Gastroesophageal sphincter (tissue), 4 donors: ENCODE measurements at regions not wholly inside any gene's neighbourhood (a gene's known extent, or its start where the extent isn't known, plus 50 kb on each side); places are given as distances from the start of the nearest gene placed in this dataset.

Experiments
- ATAC-seq: fragments of 150-250 bp; one replicate; pipeline ENCODE4 v1.9.1; 2016; ENCODE audit warnings: mild to moderate bottlenecking, moderate library complexity
- H3K27ac ChIP-seq, 4 donors: fragments of 200-600 bp; sonication (generic) in 3 of 4; 1 replicate in 3 of 4; 2 replicates in 1 of 4; pipeline ENCODE4 v1.5.1; 2016 to 2019
- H3K27me3 ChIP-seq: fragments of 200-600 bp; sonication (generic); one replicate; pipeline ENCODE4 v1.5.1; 2019
- H3K36me3 ChIP-seq, 2 donors: fragments of 200-600 bp; sonication (generic); one replicate each; pipeline ENCODE4 v1.5.1; 2019; ENCODE audit warnings: control low read depth in 1 of 2
- H3K4me1 ChIP-seq, 3 donors: fragments of 200-600 bp; sonication (generic); 1 replicate in 2 of 3; 2 replicates in 1 of 3; pipeline ENCODE4 v1.5.1; 2016 to 2019; ENCODE audit warnings: control low read depth in 2 of 3
- H3K4me3 ChIP-seq, 2 donors: fragments of 200-600 bp; sonication (generic); one replicate each; pipeline ENCODE4 v1.5.1; 2019; ENCODE audit warnings: mild to moderate bottlenecking in 1 of 2, moderate library complexity in 1 of 2
- H3K9me3 ChIP-seq, 3 donors: fragments of 200-600 bp; sonication (generic); one replicate each; pipeline ENCODE4 v1.5.1; 2017 to 2019; ENCODE audit warnings: control low read depth in 2 of 3
- EP300 ChIP-seq: sonication (generic); formaldehyde crosslinking; IDR thresholded peaks from one replicate; pipeline ENCODE4 v1.6.1; 2017; ENCODE audit warnings: antibody characterized with exemption, mild to moderate bottlenecking
- POLR2A ChIP-seq, 2 donors: fragments of 450-650 bp; IDR thresholded peaks; one replicate each; pipeline ENCODE4 v1.6.1; 2017; ENCODE audit warnings: antibody characterized with exemption in 2 of 2, mild to moderate bottlenecking in 2 of 2, moderate library complexity in 1 of 2
- POLR2AphosphoS5 ChIP-seq: sonication (generic); formaldehyde crosslinking; IDR thresholded peaks from one replicate; pipeline ENCODE4 v1.6.1; 2017; ENCODE audit warnings: antibody characterized with exemption
- WGBS, 2 donors: methylation state at CpG; one replicate each; pipeline ENCODE4 v1.1.5; 2018; ENCODE audit warnings: low coverage in 1 of 2; 5-methylcytosine and 5-hydroxymethylcytosine counted together
- TF ChIP-seq, protein P1 (sequence below), 4 experiments: fragments of 200-600 bp in 2 of 4; fragments of 450-650 bp in 2 of 4; sonication (generic) in 1 of 4; IDR thresholded peaks; one replicate each; pipeline ENCODE4 v1.5.1; 2017 to 2019; ENCODE audit warnings: antibody characterized with exemption in 4 of 4, mild to moderate bottlenecking in 2 of 4, moderate library complexity in 2 of 4

GRCh38 chr5:67257077-67257476, 60.5 kb upstream of the CD180 start:
- H3K4me1 ChIP-seq: peaks cover 5 to 41% (median 22%) of the 10 kb centered on the region in 3 donors
- TF ChIP-seq EP300 (no peak), POLR2A (IDR thresholded peaks at IDR 0.05) (no peak), POLR2AphosphoS5 (no peak)
- TF ChIP-seq, protein P1, sequence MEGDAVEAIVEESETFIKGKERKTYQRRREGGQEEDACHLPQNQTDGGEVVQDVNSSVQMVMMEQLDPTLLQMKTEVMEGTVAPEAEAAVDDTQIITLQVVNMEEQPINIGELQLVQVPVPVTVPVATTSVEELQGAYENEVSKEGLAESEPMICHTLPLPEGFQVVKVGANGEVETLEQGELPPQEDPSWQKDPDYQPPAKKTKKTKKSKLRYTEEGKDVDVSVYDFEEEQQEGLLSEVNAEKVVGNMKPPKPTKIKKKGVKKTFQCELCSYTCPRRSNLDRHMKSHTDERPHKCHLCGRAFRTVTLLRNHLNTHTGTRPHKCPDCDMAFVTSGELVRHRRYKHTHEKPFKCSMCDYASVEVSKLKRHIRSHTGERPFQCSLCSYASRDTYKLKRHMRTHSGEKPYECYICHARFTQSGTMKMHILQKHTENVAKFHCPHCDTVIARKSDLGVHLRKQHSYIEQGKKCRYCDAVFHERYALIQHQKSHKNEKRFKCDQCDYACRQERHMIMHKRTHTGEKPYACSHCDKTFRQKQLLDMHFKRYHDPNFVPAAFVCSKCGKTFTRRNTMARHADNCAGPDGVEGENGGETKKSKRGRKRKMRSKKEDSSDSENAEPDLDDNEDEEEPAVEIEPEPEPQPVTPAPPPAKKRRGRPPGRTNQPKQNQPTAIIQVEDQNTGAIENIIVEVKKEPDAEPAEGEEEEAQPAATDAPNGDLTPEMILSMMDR (IDR thresholded peaks at IDR 0.05): no peak
- no peaks in the 10 kb centered on the region for H3K9me3 ChIP-seq
- ATAC-seq: no peak
- H3K27me3 ChIP-seq: no peaks in the 10 kb centered on the region
- no peak overlapping the region for H3K4me3 ChIP-seq
- WGBS, 2 donors: 89% methylated on average over 1 of the region's 1 CpG; no CpG with 5 or more reads in 1 of the 2 donors
- no peaks in the 10 kb centered on the region for H3K36me3 ChIP-seq
- H3K27ac ChIP-seq: peak overlapping the region; percentile 78 to 99 (median 87)

- peaks cover 5 to 41% (median 22%) of the 10 kb centered on the region in 3 donors for H3K4me1 ChIP-seq
- no peak overlapping the region for H3K4me3 ChIP-seq
- 91 to 100% methylated on average over 1 of the region's 1 CpG for WGBS, 2 donors
Observed at GRCh38 chr5:67255881-67256280, 59.3 kb upstream of the CD180 start.

GRCh38 chr5:67253911-67254310, 57.3 kb upstream of the CD180 start:
- ATAC-seq: no peak
- Histone ChIP-seq H3K36me3 (no peaks in the 10 kb centered on the region), H3K27me3 (no peaks in the 10 kb centered on the region), H3K27ac (peak overlapping the region in 3 of 4 donors; percentile 16 to 39 (median 39)), H3K4me1 (peaks cover 10 to 49% (median 22%) of the 10 kb centered on the region in 3 donors), H3K9me3 (no peaks in the 10 kb centered on the region), H3K4me3 (no peak overlapping the region)
- WGBS, 2 donors: 70 to 79% methylated on average over 2 of the region's 2 CpGs
- TF ChIP-seq POLR2AphosphoS5: no peak
- TF ChIP-seq, protein P1 (IDR thresholded peaks at IDR 0.05): no peak
- TF ChIP-seq EP300: no peak
- TF ChIP-seq POLR2A (IDR thresholded peaks at IDR 0.05): no peak

More at GRCh38 chr5:67255881-67256280, 59.3 kb upstream of the CD180 start:
- peak overlapping the region; percentile 78 to 99 (median 87) for H3K27ac ChIP-seq
- no peak for TF ChIP-seq POLR2AphosphoS5
- no peak for TF ChIP-seq EP300
- no peak for TF ChIP-seq POLR2A (IDR thresholded peaks at IDR 0.05)
- TF ChIP-seq, protein P1 (IDR thresholded peaks at IDR 0.05): no peak
- no peaks in the 10 kb centered on the region for H3K27me3 ChIP-seq
- ATAC-seq: peak; percentile 16
- H3K36me3 ChIP-seq: no peaks in the 10 kb centered on the region
- H3K9me3 ChIP-seq: no peaks in the 10 kb centered on the region

GRCh38 chr5:67249590-67249895, 52.9 kb upstream of the CD180 start:
- Histone ChIP-seq H3K4me1 (peaks cover 10 to 49% (median 17%) of the 10 kb centered on the region in 3 donors), H3K4me3 (no peak overlapping the region), H3K36me3 (no peaks in the 10 kb centered on the region), H3K27me3 (no peaks in the 10 kb centered on the region), H3K9me3 (no peaks in the 10 kb centered on the region), H3K27ac (peak overlapping the region in 1 of 4 donors; percentile 77)
- TF ChIP-seq POLR2A (IDR thresholded peaks at IDR 0.05): no peak
- TF ChIP-seq, protein P1 (IDR thresholded peaks at IDR 0.05): no peak
- no peak for TF ChIP-seq POLR2AphosphoS5
- TF ChIP-seq EP300: no peak
- WGBS, 2 donors: 37 to 44% methylated on average over 3 of the region's 3 CpGs
- ATAC-seq: no peak

GRCh38 chr5:67248703-67249589, 52.3 kb upstream of the CD180 start:
- Histone ChIP-seq H3K9me3 (no peaks in the 10 kb centered on the region), H3K27me3 (no peaks in the 10 kb centered on the region), H3K36me3 (no peaks in the 10 kb centered on the region), H3K4me3 (no peak overlapping the region), H3K4me1 (peaks cover 10 to 55% (median 16%) of the 10 kb centered on the region in 3 donors), H3K27ac (peak overlapping the region; percentile 2 to 77 (median 44))
- no peak for ATAC-seq
- 61 to 70% methylated on average over 5 of the region's 5 CpGs for WGBS, 2 donors
- TF ChIP-seq POLR2A (IDR thresholded peaks at IDR 0.05) (no peak), POLR2AphosphoS5 (no peak), EP300 (no peak)
- TF ChIP-seq, protein P1 (IDR thresholded peaks at IDR 0.05): no peak
